Activated CD8-positive, alpha-beta memory T cell treated with anti-CD3 and anti-CD28 coated beads, Interleukin-2, amount 50 U/mL, for 4 hours (primary cell): ENCODE measurements at regions not wholly inside any gene's neighbourhood (a gene's known extent, or its start where the extent isn't known, plus 50 kb on each side); places are given as distances from the start of the nearest gene placed in this dataset.

Experiments used
- DNase-seq: peaks from one replicate; pipeline ENCODE4 v3.0.0-alpha.2; 2020

DNA sequence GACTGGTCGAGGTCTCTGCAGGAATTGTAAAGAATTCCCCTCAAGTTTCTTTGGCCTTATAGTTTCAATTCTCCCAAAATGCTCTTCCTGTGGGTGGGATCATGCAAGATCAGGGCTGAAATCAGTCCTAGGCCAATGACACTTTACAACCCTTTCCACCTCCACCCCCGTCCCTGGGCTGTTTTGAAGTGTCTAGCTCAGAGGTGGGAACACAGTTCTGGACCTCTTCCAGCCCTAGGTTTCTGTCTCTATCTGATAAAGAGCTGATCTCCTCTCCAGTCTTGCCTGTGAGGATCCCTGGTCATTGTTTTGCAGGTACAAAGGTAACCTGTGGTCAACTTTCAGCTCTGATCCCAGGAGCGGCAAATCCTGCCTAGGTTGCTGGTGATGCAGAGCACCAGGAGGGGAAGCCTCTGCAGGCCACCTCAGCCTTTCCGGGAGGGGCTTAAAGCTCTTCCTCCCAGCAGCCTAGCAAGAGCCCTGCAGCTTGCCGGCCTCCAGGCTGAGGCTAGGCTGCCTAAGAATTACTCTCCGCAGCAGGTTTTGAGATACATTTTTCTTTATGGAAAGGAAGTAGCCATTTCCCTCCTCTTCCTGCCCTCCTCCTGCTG lies 69.8 kb upstream of the WIPF1 start:
- DNase-seq: no peak

DNA sequence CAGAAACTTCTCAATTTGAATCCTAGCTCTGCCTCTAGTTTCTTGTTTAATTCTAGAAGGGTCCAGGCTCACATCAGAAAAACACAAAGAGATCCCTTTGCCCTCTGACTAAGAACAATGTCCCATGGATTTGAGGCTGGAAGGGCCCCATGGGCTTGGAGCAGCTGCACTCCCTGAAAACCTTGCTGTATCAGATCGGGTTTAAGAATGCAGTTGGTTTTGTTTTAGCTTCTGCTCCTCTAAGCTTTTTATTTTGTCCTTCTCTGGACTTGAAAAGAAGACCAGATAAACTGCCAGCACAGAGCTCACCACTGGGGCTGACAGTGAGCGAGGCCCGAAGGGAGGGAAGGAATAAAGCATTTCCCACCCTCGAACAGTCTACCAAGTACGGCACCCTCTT lies 69.2 kb upstream of the WIPF1 start:
- DNase-seq: no peak

DNA sequence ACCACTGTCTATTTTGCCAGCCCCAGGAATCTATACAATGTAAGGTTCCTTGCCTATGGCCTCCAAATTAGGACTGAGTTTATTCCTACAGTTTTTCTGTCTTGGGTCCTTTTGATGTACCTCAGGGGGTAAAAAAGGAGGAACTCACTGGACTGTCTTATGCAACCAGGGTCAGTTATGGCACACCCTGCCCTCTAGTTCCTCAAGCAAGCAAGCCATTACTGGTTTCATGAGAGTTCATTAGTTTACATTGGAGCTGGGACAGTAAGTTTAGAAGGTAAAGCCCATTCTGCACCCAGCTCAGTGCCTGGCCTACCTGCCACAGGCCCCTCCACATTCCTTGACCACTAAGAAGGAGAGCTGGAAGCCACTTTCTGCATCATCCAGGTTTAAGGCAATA lies 68.7 kb upstream of the WIPF1 start:
- DNase-seq: no peak

DNA sequence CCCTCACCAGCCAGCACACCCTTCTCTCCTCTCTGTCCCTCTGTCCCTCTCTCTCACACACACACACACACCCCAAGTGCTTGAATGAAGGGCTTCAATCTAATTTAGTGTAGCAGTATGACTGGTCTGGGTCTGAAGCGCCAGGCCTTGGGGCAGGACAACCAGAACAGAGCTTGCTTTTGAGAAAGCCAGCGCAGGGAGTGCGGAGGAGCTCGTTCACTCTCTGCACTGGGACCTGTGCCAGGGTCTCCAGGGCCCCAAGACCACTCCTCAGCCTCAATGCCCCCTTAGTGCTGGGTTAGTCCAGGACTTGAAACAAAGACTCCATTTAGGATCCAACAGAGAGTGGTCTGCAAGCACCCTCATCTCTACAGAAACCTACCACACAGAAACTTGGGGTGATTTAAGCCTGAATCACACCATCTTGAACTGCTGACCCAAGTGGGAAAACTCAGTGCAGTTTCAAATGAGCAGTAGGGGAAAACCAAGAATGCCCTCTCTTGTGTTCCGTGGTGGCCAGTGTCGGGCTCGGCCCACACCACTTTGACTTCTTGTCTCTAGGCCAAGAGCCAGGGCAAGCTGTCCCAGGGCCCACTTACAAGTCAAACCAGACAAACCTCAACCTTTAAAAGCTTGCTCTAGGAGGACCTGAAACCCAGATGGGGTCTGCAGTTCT lies 66.6 kb upstream of the WIPF1 start:
- no peak for DNase-seq

DNA sequence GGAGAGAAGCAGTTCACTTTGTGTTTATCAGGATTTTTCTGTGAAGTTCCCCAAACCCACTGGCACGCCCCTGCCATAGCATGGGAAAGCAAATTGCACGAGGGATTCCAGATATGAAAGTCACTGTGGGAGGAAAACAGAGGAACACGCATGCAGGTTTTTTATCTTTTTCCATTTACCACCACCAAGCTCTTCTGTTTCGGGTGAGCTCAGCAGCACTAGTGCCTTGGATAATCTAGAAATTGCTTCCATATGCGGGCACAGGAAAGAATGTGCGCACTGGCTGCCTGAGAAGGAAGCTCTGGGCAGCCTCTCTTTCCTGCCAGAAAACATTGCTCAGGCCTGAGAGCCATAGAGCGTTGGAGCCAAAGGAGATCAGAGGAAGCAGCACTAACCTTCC lies 65.9 kb upstream of the WIPF1 start:
- DNase-seq: no peak

DNA sequence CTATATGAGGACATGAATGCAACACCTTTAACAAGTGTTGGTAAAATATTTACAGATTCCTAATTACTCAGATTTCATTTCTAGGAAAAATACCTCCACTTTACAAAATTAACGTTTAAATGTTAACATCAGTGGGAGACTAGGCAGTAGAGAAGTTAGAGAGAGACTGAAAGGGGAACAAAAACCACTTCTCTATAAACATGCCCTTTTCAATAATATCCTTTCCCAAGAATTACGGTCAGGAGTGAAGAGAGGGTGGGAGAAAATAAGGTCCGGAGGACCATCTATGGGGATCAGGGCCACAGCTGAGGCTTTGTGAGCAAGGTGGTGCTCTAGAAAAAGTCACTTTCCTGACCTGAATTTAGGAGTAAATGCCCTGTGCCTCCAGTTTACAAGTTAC lies 65.3 kb upstream of the WIPF1 start:
- DNase-seq: no peak

DNA sequence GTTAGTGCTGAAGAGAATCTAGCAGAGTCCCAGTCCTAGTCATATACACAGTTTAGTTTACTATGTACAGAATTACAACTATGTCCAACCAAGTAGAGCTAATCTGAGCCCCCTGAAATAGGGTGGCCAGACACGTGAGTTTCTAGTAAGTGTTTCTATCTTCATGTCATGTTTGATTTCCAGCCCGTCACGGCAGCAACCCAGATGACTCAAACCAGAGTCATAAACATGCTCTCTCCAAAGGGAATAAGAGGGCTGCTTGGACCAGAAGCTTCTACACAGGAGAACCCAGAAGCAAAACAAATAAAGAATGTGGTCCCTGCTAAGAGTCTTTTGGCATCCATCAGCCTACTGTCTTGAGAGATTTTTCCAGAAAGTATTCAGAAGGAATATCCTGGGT lies 64.9 kb upstream of the WIPF1 start:
- DNase-seq: no peak

DNA sequence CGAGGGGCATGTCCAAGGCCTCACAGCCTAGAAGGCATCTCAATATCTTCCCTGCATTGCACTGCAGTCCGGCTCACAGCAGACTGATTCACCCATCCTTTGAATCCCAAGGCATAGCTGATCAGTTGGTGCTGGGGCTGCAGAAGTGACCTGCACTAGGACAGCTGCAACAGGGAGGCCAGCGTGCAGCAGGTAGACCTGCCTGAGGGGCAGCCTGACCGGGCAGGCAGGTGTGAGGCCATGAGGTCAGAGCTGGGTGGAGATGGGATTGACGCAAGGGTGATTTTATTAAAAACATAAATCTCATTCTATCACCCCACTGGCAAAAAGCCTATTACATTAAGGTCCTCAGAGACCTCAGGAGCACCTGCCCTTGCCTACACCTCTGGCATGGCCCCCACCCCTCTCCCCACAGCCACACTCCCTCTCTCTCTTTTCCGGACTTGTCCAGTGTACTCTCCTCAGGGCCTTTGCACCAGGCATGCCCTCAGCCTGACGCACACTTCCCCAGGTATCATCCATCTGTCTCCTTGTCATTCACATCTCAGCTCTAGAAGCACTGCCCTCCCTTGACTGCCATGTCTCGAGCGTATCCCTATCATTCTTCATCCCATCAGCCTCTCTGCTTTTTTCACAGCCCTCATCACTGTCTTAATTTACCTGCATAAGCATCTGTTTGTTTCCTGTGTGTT lies 63.5 kb upstream of the WIPF1 start:
- no peak for DNase-seq

DNA sequence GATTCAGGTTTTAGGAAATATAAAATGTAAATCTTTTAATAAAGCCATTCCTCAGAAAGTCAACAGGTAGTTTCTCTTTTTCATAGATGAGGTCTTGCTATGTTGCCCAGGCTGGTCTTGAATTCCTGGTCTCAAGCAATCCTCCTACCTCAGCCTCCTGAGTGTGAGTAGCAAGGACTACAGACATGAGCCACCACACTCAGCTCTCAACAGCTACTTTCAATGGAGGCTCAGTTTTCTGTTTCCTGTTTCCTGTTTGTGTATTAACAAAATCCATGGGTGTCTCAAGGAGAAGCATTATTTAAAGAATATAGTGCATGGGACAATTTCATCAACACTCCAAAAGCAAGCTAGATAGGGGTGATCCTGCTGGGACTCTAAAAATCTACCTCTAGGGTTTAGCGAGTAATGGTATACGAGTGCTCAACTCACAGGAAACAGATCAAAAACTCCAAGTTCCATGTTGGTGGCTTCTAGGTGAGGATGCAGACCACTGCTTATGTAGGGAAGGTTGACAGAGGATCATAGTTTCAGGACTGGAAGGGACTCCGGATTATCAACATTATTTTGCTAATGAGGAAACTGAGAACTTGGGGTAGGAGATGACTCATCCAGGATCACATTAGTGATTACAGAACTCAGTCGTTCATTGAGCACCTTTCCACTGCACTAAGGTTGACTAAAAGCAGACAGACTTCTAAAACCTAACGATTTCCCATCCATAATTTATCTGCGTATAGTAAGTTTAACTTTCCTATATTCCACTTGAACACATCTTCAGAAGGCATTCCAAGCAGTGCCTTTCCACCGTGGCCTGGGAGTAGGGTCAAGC lies 61.7 kb upstream of the WIPF1 start:
- no peak for DNase-seq

DNA sequence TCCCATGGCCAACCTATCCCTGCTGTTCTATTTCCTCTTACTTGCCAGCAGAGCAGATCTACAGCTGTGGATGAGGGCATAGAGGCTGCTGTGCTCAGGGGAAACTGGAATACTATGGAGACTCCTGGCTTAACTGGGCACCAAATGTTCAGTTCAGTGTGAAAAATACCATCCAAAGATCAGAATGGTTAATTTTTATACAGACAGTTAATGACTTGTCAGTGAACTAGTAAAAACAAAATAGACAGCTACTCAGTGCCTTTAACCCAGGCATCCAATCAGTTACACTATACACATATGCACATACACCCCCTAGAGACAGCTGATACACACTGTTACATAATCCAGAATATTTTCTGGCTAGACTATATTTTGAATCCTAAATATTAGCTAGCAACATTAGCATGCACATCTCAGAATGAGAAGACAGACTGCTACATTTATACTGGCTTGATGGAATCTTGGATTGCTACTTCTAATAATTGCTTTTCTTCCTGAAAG lies 59.1 kb upstream of the WIPF1 start:
- DNase-seq: no peak

DNA sequence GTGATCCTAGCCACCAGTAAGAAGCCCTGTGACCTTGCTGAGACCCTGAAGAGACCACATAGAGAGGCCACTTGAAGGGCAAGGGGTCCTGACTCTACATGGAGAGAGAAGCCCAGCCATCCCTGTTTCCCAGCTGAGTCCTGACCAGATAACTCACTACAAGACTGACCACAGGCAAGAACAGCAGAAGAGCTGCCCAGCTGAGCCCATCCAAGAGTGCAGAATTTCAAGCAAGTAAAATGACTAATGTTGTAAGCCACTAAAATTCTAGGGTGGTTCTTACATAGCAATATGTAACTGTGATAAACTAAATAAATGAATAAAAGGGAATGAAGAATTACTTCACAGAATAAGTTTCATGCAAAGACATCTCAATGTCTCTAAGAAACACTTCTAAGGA lies 58.4 kb upstream of the WIPF1 start:
- DNase-seq: no peak

DNA sequence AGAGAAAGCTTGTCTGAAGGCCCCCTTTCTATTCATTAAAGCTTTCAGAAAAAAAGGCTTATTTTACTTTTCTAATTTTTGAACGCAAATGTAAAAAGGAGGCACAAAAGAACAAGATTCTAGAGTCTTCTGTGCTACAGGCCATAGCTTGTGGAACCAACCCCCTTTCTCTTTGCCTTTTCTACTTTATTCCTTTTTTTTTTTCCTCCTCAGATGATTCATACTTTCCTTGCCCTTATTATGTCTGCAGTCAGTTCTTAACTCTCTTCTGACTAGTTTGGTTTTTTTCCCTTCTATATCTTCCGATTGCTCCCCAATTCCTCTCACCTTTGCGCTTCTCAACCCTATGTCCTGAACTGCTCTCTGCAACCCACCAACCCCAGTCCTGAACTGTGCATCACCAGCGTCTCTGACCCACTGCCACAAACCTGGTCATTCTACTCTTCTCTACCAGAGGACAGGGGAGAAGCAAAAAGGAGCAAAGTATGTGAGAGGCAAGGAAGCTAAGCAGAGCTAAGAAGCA lies 56.9 kb upstream of the WIPF1 start:
- no peak for DNase-seq

DNA sequence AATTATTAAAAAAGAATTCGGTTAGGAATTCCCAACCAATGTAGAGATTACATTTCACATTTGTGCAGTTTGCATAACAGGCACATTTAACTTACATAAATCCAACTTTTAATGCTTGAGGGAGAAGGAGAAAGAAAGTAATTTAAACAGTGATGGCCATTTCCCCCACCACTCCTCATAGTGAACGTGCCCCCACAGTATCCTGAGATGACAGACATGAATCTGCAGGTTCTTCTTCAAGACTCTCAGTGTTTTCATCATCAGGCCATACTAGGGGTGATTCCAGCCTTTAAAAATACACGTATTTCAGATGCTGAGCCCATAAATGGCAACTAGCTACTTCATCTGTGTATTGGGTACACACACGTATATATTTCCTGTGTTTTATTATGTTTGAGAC lies 51.3 kb upstream of the WIPF1 start:
- no peak for DNase-seq
